ENCODE measurements at regions not wholly inside any gene's neighbourhood (a gene's known extent, or its start where the extent isn't known, plus 50 kb on each side); places are given as distances from the start of the nearest gene placed in this dataset.

DNA sequence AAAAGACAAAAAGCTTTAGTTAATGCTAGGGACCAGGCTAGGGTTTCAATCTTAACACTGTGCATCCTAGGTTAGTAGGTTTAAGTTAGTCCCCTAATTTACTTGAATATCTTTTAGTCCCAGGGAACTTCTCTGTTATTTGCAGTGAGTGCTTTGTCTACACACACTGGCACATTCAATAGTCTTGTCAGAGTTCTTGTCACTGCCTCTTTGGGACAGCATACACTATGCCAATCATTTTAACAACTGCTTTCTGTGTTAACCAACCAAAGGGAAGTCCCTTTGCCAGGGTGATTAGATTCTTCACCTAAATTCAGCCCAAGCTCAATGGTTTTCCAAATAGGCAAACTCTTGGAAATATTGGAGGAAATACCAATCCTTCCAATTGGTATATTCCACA lies 221.8 kb upstream of the IGFBP7 start:
- Histone ChIP-seq H3K36me3 (ENCODE audit: control insufficient read depth, insufficient read depth, low read length) (no peaks in the 10 kb centered on the region), H3K4me3 (ENCODE audit: low read depth, low read length) (no peak overlapping the region), H3K4me1 (ENCODE audit: control insufficient read depth, insufficient read depth, low read length, poor library complexity, severe bottlenecking) (no peaks in the 10 kb centered on the region), H3K9me3 (ENCODE audit: control insufficient read depth in 2 of 2, low read length in 2 of 2) (no peaks in the 10 kb centered on the region), H3K27ac (ENCODE audit: insufficient read depth, low read length, poor library complexity, severe bottlenecking) (no peak overlapping the region), H3K27me3 (ENCODE audit: control insufficient read depth, insufficient read depth, low read length) (no peaks in the 10 kb centered on the region)
- ATAC-seq (ENCODE audit: low read depth in 2 of 2) = no peak
- Mint-ChIP-seq H3K36me3 (no peaks in the 10 kb centered on the region), H3K4me1 (no peaks in the 10 kb centered on the region), H3K9me3 (peaks cover 0 to 4% (median 0%) of the 10 kb centered on the region in 7 donors), H3K4me3 (no peak overlapping the region), H3K27me3 (peaks cover 9% of the 10 kb centered on the region), H3K27ac (no peak overlapping the region)
- DNase-seq = no peak

DNA sequence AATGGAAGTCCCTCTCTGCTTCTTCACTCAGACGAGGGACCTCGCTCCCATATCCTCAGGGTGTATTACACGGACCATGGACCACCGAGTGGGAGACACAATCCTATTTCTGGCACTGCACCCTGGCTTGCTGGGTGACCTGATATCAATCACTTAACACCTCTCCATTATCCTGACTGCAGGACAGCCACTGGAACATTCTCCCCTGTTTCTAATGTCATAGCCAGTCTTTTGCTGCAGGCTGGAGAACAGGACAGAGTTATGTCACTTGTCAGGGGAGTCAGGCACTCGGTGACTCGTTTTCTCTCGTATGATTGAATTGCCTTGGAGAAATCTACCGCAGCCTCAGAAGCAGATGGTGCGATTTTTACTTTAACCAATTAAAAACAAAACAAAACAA lies 219.1 kb upstream of the IGFBP7 start:
- H3K4me3 Mint-ChIP-seq = no peak overlapping the region
- Histone ChIP-seq H3K4me1 (ENCODE audit: control insufficient read depth, insufficient read depth, low read length, poor library complexity, severe bottlenecking) (no peaks in the 10 kb centered on the region), H3K9me3 (ENCODE audit: control insufficient read depth in 2 of 2, low read length in 2 of 2) (no peaks in the 10 kb centered on the region), H3K4me3 (ENCODE audit: low read depth, low read length) (no peak overlapping the region), H3K36me3 (ENCODE audit: control insufficient read depth, insufficient read depth, low read length) (no peaks in the 10 kb centered on the region), H3K27ac (ENCODE audit: insufficient read depth, low read length, poor library complexity, severe bottlenecking) (no peak overlapping the region), H3K27me3 (ENCODE audit: control insufficient read depth, insufficient read depth, low read length) (no peaks in the 10 kb centered on the region)
- ATAC-seq (ENCODE audit: low read depth in 2 of 2) (no peak), DNase-seq (no peak)
- H3K27ac Mint-ChIP-seq = no peak overlapping the region
- no peaks in the 10 kb centered on the region for H3K4me1 Mint-ChIP-seq
- no peaks in the 10 kb centered on the region for H3K36me3 Mint-ChIP-seq
- H3K27me3 Mint-ChIP-seq = peaks cover 13% of the 10 kb centered on the region
- peaks cover 0 to 2% (median 0%) of the 10 kb centered on the region in 7 donors for H3K9me3 Mint-ChIP-seq

DNA sequence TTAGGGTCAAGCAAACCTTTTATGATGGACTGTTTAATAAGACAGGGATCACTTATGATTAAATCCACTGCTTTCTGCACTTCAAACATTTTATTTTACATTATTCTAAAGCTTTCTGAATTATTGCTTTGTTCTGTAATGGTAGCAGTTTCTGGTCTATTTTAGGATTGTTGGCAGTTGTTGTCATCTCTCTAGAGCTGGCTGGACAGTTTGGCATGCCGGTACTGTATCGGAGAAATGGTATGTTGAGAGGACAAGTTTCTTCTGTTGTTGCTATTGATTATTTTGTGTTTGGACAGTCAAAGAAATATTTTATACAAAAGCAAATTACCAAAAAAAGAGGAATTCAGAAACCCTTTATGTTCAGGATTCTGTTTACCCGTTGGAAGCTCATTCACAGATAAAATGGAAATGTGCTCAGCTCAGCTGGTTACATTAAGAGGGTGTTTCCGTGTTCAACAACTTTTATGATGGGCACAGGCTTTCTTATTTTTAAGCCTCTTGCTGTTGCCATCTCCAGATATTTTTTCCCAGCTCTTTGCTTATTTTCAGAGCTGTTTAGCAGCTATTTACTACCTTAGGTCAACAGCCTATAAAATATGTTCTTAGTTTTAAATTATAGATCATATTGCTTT lies 214.6 kb upstream of the IGFBP7 start:
- H3K36me3 Mint-ChIP-seq = no peaks in the 10 kb centered on the region
- no peaks in the 10 kb centered on the region for H3K4me1 Mint-ChIP-seq
- DNase-seq (no peak), ATAC-seq (ENCODE audit: low read depth in 2 of 2) (no peak)
- Histone ChIP-seq H3K27me3 (ENCODE audit: control insufficient read depth, insufficient read depth, low read length) (no peaks in the 10 kb centered on the region), H3K9me3 (ENCODE audit: control insufficient read depth in 2 of 2, low read length in 2 of 2) (no peaks in the 10 kb centered on the region), H3K27ac (ENCODE audit: insufficient read depth, low read length, poor library complexity, severe bottlenecking) (no peak overlapping the region), H3K4me1 (ENCODE audit: control insufficient read depth, insufficient read depth, low read length, poor library complexity, severe bottlenecking) (no peaks in the 10 kb centered on the region), H3K36me3 (ENCODE audit: control insufficient read depth, insufficient read depth, low read length) (no peaks in the 10 kb centered on the region), H3K4me3 (ENCODE audit: low read depth, low read length) (no peak overlapping the region)
- H3K27ac Mint-ChIP-seq = no peak overlapping the region
- peaks cover 0 to 4% (median 2%) of the 10 kb centered on the region in 7 donors for H3K9me3 Mint-ChIP-seq
- H3K4me3 Mint-ChIP-seq = no peak overlapping the region
- peaks cover 12% of the 10 kb centered on the region for H3K27me3 Mint-ChIP-seq

DNA sequence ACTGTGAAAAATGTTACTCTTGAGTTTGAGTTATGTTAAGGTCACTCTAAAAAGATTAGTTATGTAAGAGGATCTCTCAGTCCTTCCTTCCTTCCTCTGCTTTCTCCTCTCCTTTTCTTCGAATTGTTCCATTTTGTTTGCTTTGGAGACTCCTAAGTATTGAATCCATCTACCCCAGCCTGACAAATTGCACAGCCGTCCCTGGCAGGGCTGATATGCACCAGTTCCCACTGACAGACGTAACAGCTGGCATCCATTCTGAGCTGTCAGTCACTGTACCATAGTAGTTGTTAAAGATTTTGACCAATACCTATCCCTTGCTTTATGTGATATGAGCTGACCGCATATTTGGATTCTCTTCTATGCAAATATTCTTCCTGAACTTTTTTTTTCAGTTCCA lies 210.7 kb upstream of the IGFBP7 start:
- Mint-ChIP-seq H3K27ac (no peak overlapping the region), H3K27me3 (peaks cover 7% of the 10 kb centered on the region), H3K4me1 (no peaks in the 10 kb centered on the region), H3K36me3 (no peaks in the 10 kb centered on the region), H3K4me3 (no peak overlapping the region), H3K9me3 (peaks cover 0 to 4% (median 2%) of the 10 kb centered on the region in 7 donors)
- Histone ChIP-seq H3K27ac (ENCODE audit: insufficient read depth, low read length, poor library complexity, severe bottlenecking) (no peak overlapping the region), H3K36me3 (ENCODE audit: control insufficient read depth, insufficient read depth, low read length) (no peaks in the 10 kb centered on the region), H3K4me3 (ENCODE audit: low read depth, low read length) (no peak overlapping the region), H3K4me1 (ENCODE audit: control insufficient read depth, insufficient read depth, low read length, poor library complexity, severe bottlenecking) (no peaks in the 10 kb centered on the region), H3K27me3 (ENCODE audit: control insufficient read depth, insufficient read depth, low read length) (no peaks in the 10 kb centered on the region), H3K9me3 (ENCODE audit: control insufficient read depth in 2 of 2, low read length in 2 of 2) (no peaks in the 10 kb centered on the region)
- ATAC-seq (ENCODE audit: low read depth in 2 of 2) (no peak), DNase-seq (no peak)

DNA sequence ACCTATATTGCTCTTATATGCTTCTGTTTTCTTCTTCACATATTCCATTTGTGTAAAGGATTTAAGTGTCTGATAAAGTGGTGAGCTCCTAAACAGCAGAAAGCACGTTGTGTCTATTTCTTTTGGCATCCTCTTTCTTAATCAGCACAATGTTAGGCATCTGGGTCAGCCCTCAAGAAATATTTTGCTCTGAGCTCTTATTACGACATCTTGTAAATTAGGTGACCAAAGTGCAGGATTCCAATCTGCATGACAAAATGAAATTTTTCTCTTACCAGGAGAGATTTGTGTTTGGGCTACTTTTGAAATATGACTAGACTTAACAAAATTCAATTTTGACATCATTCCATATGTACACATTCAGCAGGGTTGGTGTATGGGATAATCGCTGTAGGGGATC lies 210.0 kb upstream of the IGFBP7 start:
- H3K9me3 ChIP-seq (ENCODE audit: control insufficient read depth in 2 of 2, low read length in 2 of 2) = no peaks in the 10 kb centered on the region
- ATAC-seq (ENCODE audit: low read depth in 2 of 2) = no peak
- H3K27me3 ChIP-seq (ENCODE audit: control insufficient read depth, insufficient read depth, low read length) = no peaks in the 10 kb centered on the region
- no peaks in the 10 kb centered on the region for H3K4me1 Mint-ChIP-seq
- no peak overlapping the region for H3K27ac ChIP-seq (ENCODE audit: insufficient read depth, low read length, poor library complexity, severe bottlenecking)
- no peak for DNase-seq
- H3K36me3 Mint-ChIP-seq = no peaks in the 10 kb centered on the region
- no peak overlapping the region for H3K4me3 Mint-ChIP-seq
- no peak overlapping the region for H3K27ac Mint-ChIP-seq
- H3K9me3 Mint-ChIP-seq = peaks cover 0 to 6% (median 3%) of the 10 kb centered on the region in 7 donors
- H3K4me1 ChIP-seq (ENCODE audit: control insufficient read depth, insufficient read depth, low read length, poor library complexity, severe bottlenecking) = no peaks in the 10 kb centered on the region
- H3K27me3 Mint-ChIP-seq = peaks cover 7% of the 10 kb centered on the region
- no peaks in the 10 kb centered on the region for H3K36me3 ChIP-seq (ENCODE audit: control insufficient read depth, insufficient read depth, low read length)
- no peak overlapping the region for H3K4me3 ChIP-seq (ENCODE audit: low read depth, low read length)

DNA sequence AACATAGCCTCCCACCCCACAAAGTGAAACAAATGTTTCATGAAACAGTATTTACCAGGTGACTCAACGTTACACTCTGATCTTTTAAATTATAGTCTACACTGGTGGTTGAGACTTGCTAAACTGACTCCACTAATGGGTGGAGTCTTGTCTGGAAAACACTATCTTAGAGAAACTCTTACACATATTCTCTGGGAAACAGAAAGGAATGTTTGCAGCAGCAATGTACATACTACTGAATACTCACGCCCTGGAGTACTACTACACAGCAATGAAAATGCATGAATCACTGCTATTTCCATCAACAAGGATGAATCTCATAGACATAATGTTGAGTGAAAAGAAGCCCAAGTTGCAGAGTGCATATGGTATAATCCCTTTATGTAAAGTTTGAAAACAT lies 208.5 kb upstream of the IGFBP7 start:
- Histone ChIP-seq H3K27me3 (ENCODE audit: control insufficient read depth, insufficient read depth, low read length) (no peaks in the 10 kb centered on the region), H3K4me1 (ENCODE audit: control insufficient read depth, insufficient read depth, low read length, poor library complexity, severe bottlenecking) (no peaks in the 10 kb centered on the region), H3K4me3 (ENCODE audit: low read depth, low read length) (no peak overlapping the region), H3K27ac (ENCODE audit: insufficient read depth, low read length, poor library complexity, severe bottlenecking) (no peak overlapping the region), H3K9me3 (ENCODE audit: control insufficient read depth in 2 of 2, low read length in 2 of 2) (no peaks in the 10 kb centered on the region), H3K36me3 (ENCODE audit: control insufficient read depth, insufficient read depth, low read length) (no peaks in the 10 kb centered on the region)
- H3K27me3 Mint-ChIP-seq = peaks cover 4% of the 10 kb centered on the region
- peaks cover 0 to 6% (median 3%) of the 10 kb centered on the region in 7 donors for H3K9me3 Mint-ChIP-seq
- no peak for DNase-seq
- no peak for ATAC-seq (ENCODE audit: low read depth in 2 of 2)
- no peak overlapping the region for H3K4me3 Mint-ChIP-seq
- H3K27ac Mint-ChIP-seq = no peak overlapping the region
- no peaks in the 10 kb centered on the region for H3K36me3 Mint-ChIP-seq
- no peaks in the 10 kb centered on the region for H3K4me1 Mint-ChIP-seq

DNA sequence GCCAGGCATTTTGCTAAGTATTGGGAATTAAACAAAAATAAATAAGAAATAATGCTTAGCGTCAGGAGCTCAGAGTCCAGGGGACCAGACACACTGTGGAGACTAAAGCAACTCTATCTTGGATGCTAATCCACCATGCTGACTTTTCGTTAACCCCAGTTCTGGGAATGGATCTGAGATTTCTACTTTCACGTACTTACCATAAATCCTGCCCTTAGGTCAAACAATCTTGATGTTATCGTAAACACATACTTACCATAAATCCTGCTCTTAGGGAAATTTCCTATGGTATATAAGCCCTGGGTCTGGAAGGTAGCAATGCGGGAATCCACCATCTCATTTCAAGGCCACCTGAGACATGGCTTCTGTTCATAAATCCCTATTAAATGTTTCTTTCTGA lies 204.5 kb upstream of the IGFBP7 start:
- no peak overlapping the region for H3K27ac ChIP-seq (ENCODE audit: insufficient read depth, low read length, poor library complexity, severe bottlenecking)
- no peaks in the 10 kb centered on the region for H3K27me3 Mint-ChIP-seq
- no peaks in the 10 kb centered on the region for H3K9me3 ChIP-seq (ENCODE audit: control insufficient read depth in 2 of 2, low read length in 2 of 2)
- H3K4me3 Mint-ChIP-seq = no peak overlapping the region
- no peaks in the 10 kb centered on the region for H3K4me1 Mint-ChIP-seq
- no peaks in the 10 kb centered on the region for H3K4me1 ChIP-seq (ENCODE audit: control insufficient read depth, insufficient read depth, low read length, poor library complexity, severe bottlenecking)
- H3K9me3 Mint-ChIP-seq = peaks cover 0 to 6% (median 3%) of the 10 kb centered on the region in 7 donors
- H3K36me3 Mint-ChIP-seq = no peaks in the 10 kb centered on the region
- DNase-seq (no peak), ATAC-seq (ENCODE audit: low read depth in 2 of 2) (no peak)
- H3K36me3 ChIP-seq (ENCODE audit: control insufficient read depth, insufficient read depth, low read length) = no peaks in the 10 kb centered on the region
- no peak overlapping the region for H3K4me3 ChIP-seq (ENCODE audit: low read depth, low read length)
- no peaks in the 10 kb centered on the region for H3K27me3 ChIP-seq (ENCODE audit: control insufficient read depth, insufficient read depth, low read length)
- no peak overlapping the region for H3K27ac Mint-ChIP-seq

DNA sequence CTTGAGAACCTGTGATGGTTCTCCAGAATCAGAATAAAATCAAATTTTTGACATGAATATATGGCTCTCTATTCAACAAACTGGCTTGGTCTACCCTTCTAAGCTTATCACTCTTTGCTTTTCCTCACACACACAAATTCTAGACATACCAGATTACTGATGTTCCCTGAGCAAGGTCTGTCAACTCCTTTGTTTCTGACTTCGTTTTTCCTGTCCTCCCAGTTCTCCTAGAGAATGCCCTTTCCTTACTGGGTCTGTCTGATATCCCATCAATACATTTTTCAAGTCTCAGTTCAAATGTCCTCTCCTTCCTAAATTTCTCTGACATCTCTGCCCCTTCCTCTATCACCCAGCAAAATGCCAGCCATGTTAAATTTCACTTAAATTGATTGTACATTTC lies 202.1 kb upstream of the IGFBP7 start:
- Mint-ChIP-seq H3K9me3 (peaks cover 0 to 5% (median 4%) of the 10 kb centered on the region in 7 donors), H3K4me1 (no peaks in the 10 kb centered on the region), H3K4me3 (no peak overlapping the region), H3K36me3 (no peaks in the 10 kb centered on the region), H3K27me3 (no peaks in the 10 kb centered on the region), H3K27ac (no peak overlapping the region)
- Histone ChIP-seq H3K9me3 (ENCODE audit: control insufficient read depth in 2 of 2, low read length in 2 of 2) (no peaks in the 10 kb centered on the region), H3K27me3 (ENCODE audit: control insufficient read depth, insufficient read depth, low read length) (no peaks in the 10 kb centered on the region), H3K36me3 (ENCODE audit: control insufficient read depth, insufficient read depth, low read length) (no peaks in the 10 kb centered on the region), H3K27ac (ENCODE audit: insufficient read depth, low read length, poor library complexity, severe bottlenecking) (no peak overlapping the region), H3K4me1 (ENCODE audit: control insufficient read depth, insufficient read depth, low read length, poor library complexity, severe bottlenecking) (no peaks in the 10 kb centered on the region), H3K4me3 (ENCODE audit: low read depth, low read length) (no peak overlapping the region)
- ATAC-seq (ENCODE audit: low read depth in 2 of 2) = no peak
- DNase-seq = no peak

Data from CD4-positive, CD25-positive, alpha-beta regulatory T cell (primary cell).